Prostate gland (tissue), 2 donors: ENCODE measurements at regions not wholly inside any gene's neighbourhood (a gene's known extent, or its start where the extent isn't known, plus 50 kb on each side); places are given as distances from the start of the nearest gene placed in this dataset.

Experiments used
- DNase-seq: peaks from one replicate; pipeline ENCODE4 v3.0.0-alpha.2; 2019; ENCODE audit warnings: low spot score
- H3K27ac ChIP-seq, 2 donors: fragments of 200-600 bp; sonication (generic); 2 replicates each; pipeline ENCODE4 v1.5.1; 2017 to 2019
- H3K27me3 ChIP-seq: fragments of 200-600 bp; sonication (generic); replicated peaks from 2 replicates; pipeline ENCODE4 v1.5.1; 2019; ENCODE audit not compliant: insufficient read depth
- H3K36me3 ChIP-seq, 2 donors: fragments of 200-600 bp; sonication (generic); 1 replicate in 1 of 2; 2 replicates in 1 of 2; pipeline versions ENCODE4 v1.5.1 to v1.8.1; 2017 to 2019
- H3K4me1 ChIP-seq: fragments of 200-600 bp; sonication (generic); replicated peaks from 2 replicates; pipeline ENCODE4 v1.5.1; 2019
- H3K4me3 ChIP-seq, 2 donors: fragments of 200-600 bp; sonication (generic); 2 replicates each; pipeline ENCODE4 v1.5.1; 2017 to 2019
- H3K9me3 ChIP-seq: fragments of 200-600 bp; sonication (generic); 2 replicates; pipeline ENCODE4 v1.5.1; 2017
- POLR2A ChIP-seq: fragments of 450-650 bp; IDR thresholded peaks from one replicate; pipeline ENCODE4 v1.6.1; 2016; ENCODE audit warnings: antibody characterized with exemption, mild to moderate bottlenecking
- POLR2AphosphoS5 ChIP-seq: sonication (generic); formaldehyde crosslinking; IDR thresholded peaks from one replicate; pipeline ENCODE4 v1.6.1; 2017; ENCODE audit warnings: antibody characterized with exemption
- WGBS: methylation state at CpG from one replicate; pipeline ENCODE4 v1.1.5; 2018; 5-methylcytosine and 5-hydroxymethylcytosine counted together
- intact Hi-C: fragments of 100-400 bp; cut with DNase I; formaldehyde crosslinking; loops from one replicate; pipeline ENCODE4 v1.14.2; 2022
- TF ChIP-seq, protein P1 (sequence below), 4 experiments: fragments of 200-600 bp in 2 of 4; fragments of 450-650 bp in 2 of 4; sonication (generic) in 2 of 4; IDR thresholded peaks; 1 replicate in 3 of 4; 2 replicates in 1 of 4; pipeline ENCODE4 v1.5.1; 2016 to 2019; ENCODE audit warnings: antibody characterized with exemption in 4 of 4, mild to moderate bottlenecking in 2 of 4, moderate library complexity in 2 of 4

DNA sequence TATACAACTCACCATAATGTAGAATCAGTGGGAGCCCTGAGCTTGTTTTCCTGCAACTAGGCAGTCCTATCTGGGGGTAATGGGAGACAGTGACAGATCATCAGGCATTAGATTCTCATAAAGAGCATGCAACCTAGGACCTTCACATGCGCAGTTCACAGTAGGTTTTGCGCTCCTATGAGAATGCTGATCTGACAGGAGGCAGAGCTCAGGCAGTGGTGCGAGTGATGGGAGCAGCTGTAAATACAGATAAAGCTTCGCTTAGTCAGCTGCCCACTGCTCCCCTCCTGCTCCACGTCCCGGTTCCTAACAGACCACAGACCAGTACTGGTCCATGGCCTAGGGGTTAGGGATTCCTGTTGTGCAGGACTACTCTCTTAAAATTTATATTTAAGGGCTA is 255.3 kb upstream of the POU3F3 start:
- no peaks in the 10 kb centered on the region for H3K4me1 ChIP-seq
- TF ChIP-seq POLR2A = no peak
- TF ChIP-seq, protein P1, sequence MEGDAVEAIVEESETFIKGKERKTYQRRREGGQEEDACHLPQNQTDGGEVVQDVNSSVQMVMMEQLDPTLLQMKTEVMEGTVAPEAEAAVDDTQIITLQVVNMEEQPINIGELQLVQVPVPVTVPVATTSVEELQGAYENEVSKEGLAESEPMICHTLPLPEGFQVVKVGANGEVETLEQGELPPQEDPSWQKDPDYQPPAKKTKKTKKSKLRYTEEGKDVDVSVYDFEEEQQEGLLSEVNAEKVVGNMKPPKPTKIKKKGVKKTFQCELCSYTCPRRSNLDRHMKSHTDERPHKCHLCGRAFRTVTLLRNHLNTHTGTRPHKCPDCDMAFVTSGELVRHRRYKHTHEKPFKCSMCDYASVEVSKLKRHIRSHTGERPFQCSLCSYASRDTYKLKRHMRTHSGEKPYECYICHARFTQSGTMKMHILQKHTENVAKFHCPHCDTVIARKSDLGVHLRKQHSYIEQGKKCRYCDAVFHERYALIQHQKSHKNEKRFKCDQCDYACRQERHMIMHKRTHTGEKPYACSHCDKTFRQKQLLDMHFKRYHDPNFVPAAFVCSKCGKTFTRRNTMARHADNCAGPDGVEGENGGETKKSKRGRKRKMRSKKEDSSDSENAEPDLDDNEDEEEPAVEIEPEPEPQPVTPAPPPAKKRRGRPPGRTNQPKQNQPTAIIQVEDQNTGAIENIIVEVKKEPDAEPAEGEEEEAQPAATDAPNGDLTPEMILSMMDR (IDR thresholded peaks at IDR 0.05) = no peak
- TF ChIP-seq POLR2AphosphoS5 = no peak
- no peak overlapping the region for H3K4me3 ChIP-seq
- 79% methylated on average over 6 of the region's 6 CpGs for WGBS
- intact Hi-C loops = no loop called here
- no peaks in the 10 kb centered on the region for H3K9me3 ChIP-seq
- no peak overlapping the region for H3K27ac ChIP-seq
- no peaks in the 10 kb centered on the region for H3K36me3 ChIP-seq
- DNase-seq = no peak
- no peaks in the 10 kb centered on the region for H3K27me3 ChIP-seq

DNA sequence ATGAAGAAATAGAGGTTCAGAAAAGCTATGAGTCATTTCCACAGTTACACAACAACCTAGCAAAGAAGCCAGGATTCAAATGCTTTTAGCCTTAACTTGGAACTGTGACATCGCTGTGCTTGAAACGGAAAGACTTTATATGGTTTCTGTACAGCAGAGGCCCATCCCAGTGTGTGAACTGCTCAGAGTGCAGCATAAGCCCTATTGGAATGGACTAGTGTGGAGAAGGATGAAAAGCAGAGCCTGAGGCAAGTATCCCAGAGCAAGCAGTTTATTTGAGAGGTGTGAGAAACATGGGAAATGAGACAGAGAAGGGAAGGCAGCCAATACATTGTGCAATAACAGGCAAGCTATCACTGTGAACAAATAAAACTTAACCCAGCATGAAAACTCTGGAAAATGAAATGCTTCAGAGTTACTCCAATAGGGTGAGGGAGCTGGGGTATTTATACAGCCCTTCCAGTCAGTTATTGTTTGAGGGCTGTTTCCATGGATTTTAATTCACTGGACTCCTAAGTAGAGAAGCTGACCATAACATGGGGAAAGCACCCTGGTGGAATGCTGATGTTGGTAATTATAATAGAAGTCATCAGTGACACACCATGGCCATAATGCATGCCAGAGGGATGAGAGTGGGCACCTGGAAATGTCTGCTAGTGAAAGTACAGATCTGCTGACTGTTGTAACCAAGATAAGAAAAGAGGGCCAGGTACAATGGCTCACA is 254.0 kb upstream of the POU3F3 start:
- TF ChIP-seq POLR2A (no peak), POLR2AphosphoS5 (no peak)
- TF ChIP-seq, protein P1 (IDR thresholded peaks at IDR 0.05) = no peak
- H3K4me1 ChIP-seq = no peaks in the 10 kb centered on the region
- H3K36me3 ChIP-seq = no peaks in the 10 kb centered on the region
- H3K9me3 ChIP-seq = no peaks in the 10 kb centered on the region
- intact Hi-C loops = no loop called here
- H3K27me3 ChIP-seq = no peaks in the 10 kb centered on the region
- H3K4me3 ChIP-seq = no peak overlapping the region
- WGBS = 90% methylated on average over 2 of the region's 2 CpGs
- no peak for DNase-seq
- no peak overlapping the region for H3K27ac ChIP-seq

DNA sequence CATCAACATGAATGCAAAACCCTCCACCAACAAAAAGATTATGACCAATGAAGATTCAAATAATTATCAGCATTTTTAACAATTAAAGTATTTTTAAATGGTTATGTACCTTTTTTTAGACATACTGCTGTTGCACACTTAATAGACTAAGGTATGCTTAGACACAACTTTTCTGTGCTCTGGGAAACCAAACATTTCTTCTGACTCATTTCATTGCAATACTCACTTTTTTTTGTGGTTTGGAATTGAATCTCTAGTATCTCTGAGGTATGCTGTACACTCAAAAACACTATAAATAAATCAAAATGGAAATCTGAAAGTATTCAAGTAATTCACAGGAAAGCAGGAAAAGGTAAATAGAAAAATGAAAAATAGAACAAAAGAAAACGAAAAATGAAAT is 247.9 kb upstream of the POU3F3 start:
- Histone ChIP-seq H3K36me3 (no peaks in the 10 kb centered on the region), H3K27me3 (no peaks in the 10 kb centered on the region), H3K27ac (no peak overlapping the region), H3K4me1 (no peaks in the 10 kb centered on the region), H3K9me3 (no peaks in the 10 kb centered on the region), H3K4me3 (no peak overlapping the region)
- 92% methylated on average over 1 of the region's 1 CpG for WGBS
- DNase-seq = no peak
- TF ChIP-seq, protein P1 (IDR thresholded peaks at IDR 0.05) = no peak
- TF ChIP-seq POLR2AphosphoS5 = no peak
- intact Hi-C loops = no loop called here

DNA sequence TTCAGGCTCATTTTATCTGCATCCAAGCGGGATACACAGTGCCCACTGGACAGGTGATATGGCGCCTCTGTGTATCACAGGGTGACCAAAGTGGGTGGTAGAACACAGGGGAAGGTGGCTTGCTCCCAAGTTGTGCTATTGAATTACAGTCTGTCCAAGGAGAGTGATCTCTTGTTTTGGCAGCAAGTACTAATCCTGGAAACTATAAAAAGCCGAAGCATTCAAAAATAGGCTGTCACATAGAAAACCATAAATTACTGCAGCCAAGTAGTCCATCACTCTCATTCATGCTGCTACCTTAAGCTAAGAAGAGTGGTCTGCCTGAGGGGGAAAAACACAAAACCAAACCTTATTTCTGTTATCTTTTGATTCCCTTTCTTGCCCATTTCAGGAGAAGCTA is 237.1 kb upstream of the POU3F3 start:
- TF ChIP-seq POLR2AphosphoS5 = no peak
- TF ChIP-seq, protein P1 (IDR thresholded peaks at IDR 0.05) = no peak
- no peak for TF ChIP-seq POLR2A
- intact Hi-C loops = no loop called here
- H3K9me3 ChIP-seq = no peaks in the 10 kb centered on the region
- no peaks in the 10 kb centered on the region for H3K4me1 ChIP-seq
- DNase-seq = no peak
- H3K36me3 ChIP-seq = no peaks in the 10 kb centered on the region
- H3K4me3 ChIP-seq = no peak overlapping the region
- H3K27me3 ChIP-seq = no peaks in the 10 kb centered on the region
- no peak overlapping the region for H3K27ac ChIP-seq
- WGBS = 50% methylated on average over 3 of the region's 3 CpGs

DNA sequence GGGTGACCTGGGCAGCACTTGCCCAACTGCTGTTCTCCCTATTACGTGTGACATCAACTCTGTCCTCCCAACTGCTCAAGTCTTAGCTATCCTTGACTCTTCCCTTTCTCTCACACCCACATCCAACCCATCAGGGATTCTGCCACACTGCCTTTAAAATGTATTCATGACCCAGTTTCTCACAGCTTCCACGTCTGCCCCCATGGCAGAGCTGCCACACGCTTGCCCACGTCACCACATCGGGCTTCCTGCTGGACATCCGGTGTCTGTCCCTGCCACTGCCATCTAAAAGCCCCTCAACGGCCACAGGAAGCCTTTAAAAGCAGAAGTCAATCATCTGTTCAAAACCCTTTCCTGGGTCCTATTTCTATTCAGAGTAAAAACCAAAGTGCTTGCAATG is 233.1 kb upstream of the POU3F3 start:
- no peaks in the 10 kb centered on the region for H3K4me1 ChIP-seq
- no peaks in the 10 kb centered on the region for H3K9me3 ChIP-seq
- no peaks in the 10 kb centered on the region for H3K27me3 ChIP-seq
- no peaks in the 10 kb centered on the region for H3K36me3 ChIP-seq
- intact Hi-C loops = no loop called here
- TF ChIP-seq, protein P1 (IDR thresholded peaks at IDR 0.05) = no peak
- TF ChIP-seq POLR2AphosphoS5 (no peak), POLR2A (no peak)
- H3K27ac ChIP-seq = no peak overlapping the region
- 76% methylated on average over 7 of the region's 7 CpGs for WGBS
- H3K4me3 ChIP-seq = no peak overlapping the region
- no peak for DNase-seq
